Thoracic aorta (tissue), 2 donors: ENCODE measurements at regions not wholly inside any gene's neighbourhood (a gene's known extent, or its start where the extent isn't known, plus 50 kb on each side); places are given as distances from the start of the nearest gene placed in this dataset.

ENCODE experiments used
- ATAC-seq: fragments of 150-250 bp; one replicate; pipeline ENCODE4 v1.8.0; 2017; ENCODE audit warnings: low read depth; ENCODE audit not compliant: insufficient number of reproducible peaks, low FRiP score
- DNase-seq: peaks from one replicate; pipeline ENCODE4 v3.0.0-alpha.2; 2020; ENCODE audit warnings: low spot score
- H3K27ac ChIP-seq, 2 donors: fragments of 200-600 bp; sonication (generic); 1 replicate in 1 of 2; 2 replicates in 1 of 2; pipeline ENCODE4 v1.5.1; 2016; ENCODE audit warnings: mild to moderate bottlenecking in 2 of 2, moderate library complexity in 2 of 2
- H3K27me3 ChIP-seq: fragments of 200-600 bp; sonication (generic); replicated peaks from 2 replicates; pipeline ENCODE4 v1.6.0; 2016; ENCODE audit warnings: mild to moderate bottlenecking; ENCODE audit not compliant: insufficient read depth
- H3K36me3 ChIP-seq: fragments of 200-600 bp; sonication (generic); one replicate; pipeline ENCODE4 v1.5.1; 2016
- H3K4me1 ChIP-seq, 2 donors: fragments of 200-600 bp; sonication (generic); 1 replicate in 1 of 2; 2 replicates in 1 of 2; pipeline versions ENCODE4 v1.5.1 to v1.6.0; 2016; ENCODE audit warnings: low read depth in 2 of 2, mild to moderate bottlenecking in 1 of 2; ENCODE audit not compliant: control insufficient read depth in 1 of 2
- H3K4me3 ChIP-seq: fragments of 200-600 bp; sonication (generic); 2 replicates; pipeline ENCODE4 v1.5.1; 2016; ENCODE audit warnings: mild to moderate bottlenecking
- H3K9me3 ChIP-seq: fragments of 200-600 bp; sonication (generic); 2 replicates; pipeline ENCODE4 v1.5.1; 2016
- TF ChIP-seq, protein P1 (sequence below): fragments of 200-600 bp; sonication (generic); IDR thresholded peaks from one replicate; pipeline ENCODE4 v1.5.1; 2019; ENCODE audit warnings: antibody characterized with exemption

DNA sequence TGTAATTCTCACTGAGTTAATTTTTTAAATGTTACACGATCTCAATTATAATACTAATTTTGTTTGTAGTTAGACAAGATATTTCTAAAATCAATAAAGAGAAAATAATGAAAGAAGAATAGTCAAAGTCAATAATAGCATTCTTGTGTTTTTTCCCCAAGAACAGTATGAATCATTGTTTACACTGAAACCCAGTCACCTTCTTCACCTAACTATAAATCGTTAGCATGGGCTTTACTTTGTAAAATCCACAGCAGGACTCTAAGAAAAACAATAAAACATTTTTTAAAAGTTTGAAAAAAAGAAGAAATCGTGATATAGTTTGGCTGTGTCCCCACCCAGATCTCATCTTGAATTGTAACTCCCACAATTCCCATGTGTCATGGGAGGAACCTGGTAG lies 234.6 kb upstream of the LYPLAL1 start:
- Histone ChIP-seq H3K4me3 (no peak overlapping the region), H3K9me3 (peaks cover 3% of the 10 kb centered on the region), H3K27me3 (no peaks in the 10 kb centered on the region), H3K36me3 (no peaks in the 10 kb centered on the region), H3K4me1 (no peaks in the 10 kb centered on the region), H3K27ac (no peak overlapping the region)
- TF ChIP-seq, protein P1, sequence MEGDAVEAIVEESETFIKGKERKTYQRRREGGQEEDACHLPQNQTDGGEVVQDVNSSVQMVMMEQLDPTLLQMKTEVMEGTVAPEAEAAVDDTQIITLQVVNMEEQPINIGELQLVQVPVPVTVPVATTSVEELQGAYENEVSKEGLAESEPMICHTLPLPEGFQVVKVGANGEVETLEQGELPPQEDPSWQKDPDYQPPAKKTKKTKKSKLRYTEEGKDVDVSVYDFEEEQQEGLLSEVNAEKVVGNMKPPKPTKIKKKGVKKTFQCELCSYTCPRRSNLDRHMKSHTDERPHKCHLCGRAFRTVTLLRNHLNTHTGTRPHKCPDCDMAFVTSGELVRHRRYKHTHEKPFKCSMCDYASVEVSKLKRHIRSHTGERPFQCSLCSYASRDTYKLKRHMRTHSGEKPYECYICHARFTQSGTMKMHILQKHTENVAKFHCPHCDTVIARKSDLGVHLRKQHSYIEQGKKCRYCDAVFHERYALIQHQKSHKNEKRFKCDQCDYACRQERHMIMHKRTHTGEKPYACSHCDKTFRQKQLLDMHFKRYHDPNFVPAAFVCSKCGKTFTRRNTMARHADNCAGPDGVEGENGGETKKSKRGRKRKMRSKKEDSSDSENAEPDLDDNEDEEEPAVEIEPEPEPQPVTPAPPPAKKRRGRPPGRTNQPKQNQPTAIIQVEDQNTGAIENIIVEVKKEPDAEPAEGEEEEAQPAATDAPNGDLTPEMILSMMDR: no peak
- no peak for DNase-seq
- no peak for ATAC-seq

DNA sequence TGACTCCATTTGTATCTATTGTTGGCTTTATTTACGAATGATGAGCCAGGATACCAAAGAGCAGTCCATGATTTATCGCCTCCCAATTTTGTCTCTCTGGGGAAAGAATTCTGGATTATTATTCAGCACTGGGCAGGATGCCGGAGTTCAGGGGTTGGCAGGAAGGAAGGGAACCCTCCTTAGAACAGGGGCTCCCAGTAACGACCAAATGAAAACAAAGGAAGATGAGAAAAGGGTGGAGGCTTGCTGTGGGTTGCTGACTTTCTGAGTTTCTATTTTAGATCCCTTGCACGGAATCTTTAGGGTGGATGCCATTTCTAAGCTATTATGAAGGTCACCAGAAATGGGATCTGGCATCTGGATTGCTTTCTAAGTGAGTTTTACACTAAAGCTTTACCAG lies 231.2 kb upstream of the LYPLAL1 start:
- Histone ChIP-seq H3K36me3 (no peaks in the 10 kb centered on the region), H3K27ac (no peak overlapping the region), H3K9me3 (no peaks in the 10 kb centered on the region), H3K27me3 (no peaks in the 10 kb centered on the region), H3K4me3 (no peak overlapping the region), H3K4me1 (no peaks in the 10 kb centered on the region)
- no peak for DNase-seq
- ATAC-seq: no peak
- TF ChIP-seq, protein P1: no peak

DNA sequence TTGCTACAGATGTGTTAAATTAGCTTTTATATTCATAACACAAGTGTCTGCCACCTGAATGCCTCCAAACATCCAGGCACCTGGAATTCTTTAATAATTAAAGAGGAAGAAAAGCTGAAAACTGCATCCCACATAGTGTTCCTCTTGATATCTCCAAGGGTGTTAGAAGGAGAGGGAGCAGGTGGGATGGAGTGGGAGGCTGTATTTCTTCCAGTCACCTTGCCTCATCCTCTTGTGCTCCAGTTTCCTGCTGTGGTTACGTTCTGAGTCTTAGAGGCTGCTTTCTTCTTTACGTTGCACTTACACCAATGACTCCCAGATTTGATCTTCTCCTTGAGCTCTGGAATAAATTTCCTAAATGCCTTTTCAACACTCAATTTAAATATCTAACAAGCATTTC lies 230.3 kb upstream of the LYPLAL1 start:
- TF ChIP-seq, protein P1: no peak

DNA sequence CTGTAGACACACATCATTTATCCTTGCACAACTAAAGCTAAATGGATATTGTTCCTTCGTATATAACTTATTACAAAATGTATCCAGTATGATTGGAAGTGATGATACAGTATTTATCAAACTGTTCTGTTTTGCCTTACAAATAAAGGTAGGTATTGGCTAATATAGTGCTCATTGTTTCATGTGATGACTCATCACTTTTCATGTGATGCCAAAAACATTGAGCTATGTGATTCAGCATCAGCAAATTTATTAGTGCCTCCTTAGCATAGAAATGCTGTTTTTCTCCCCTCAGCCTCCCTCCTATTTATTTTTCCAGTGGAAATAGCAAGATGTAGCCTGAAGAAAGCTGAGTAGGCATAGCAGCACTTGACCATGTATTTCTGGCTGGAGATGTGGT lies 228.6 kb upstream of the LYPLAL1 start:
- Histone ChIP-seq H3K27me3 (no peaks in the 10 kb centered on the region), H3K36me3 (no peaks in the 10 kb centered on the region)
- TF ChIP-seq, protein P1: no peak

More for the DNA sequence above, 230.3 kb upstream of the LYPLAL1 start:
- H3K4me3 ChIP-seq: no peak overlapping the region
- no peak for ATAC-seq
- no peaks in the 10 kb centered on the region for H3K27me3 ChIP-seq
- H3K36me3 ChIP-seq: no peaks in the 10 kb centered on the region
- no peak overlapping the region for H3K27ac ChIP-seq
- H3K4me1 ChIP-seq: no peaks in the 10 kb centered on the region
- no peaks in the 10 kb centered on the region for H3K9me3 ChIP-seq
- DNase-seq: no peak

DNA sequence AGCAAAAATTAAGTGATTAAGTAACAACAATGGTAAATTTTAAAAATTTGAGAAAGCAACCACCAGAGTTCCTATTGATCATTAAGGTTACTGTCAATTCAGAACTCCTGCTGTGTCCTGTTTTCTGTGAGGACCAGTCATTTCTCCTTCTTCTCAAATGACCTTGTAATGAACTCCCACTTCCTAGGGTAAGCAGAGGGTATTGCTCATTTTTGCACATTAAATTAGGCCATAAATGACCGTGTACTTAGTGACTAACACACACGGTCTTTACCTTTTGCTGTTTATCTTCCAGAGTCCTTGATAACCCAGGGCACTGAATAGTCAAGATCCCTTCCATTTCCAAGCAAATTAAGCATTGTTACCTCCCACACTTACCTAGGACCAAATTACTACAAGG lies 227.5 kb upstream of the LYPLAL1 start:
- no peaks in the 10 kb centered on the region for H3K4me1 ChIP-seq
- no peaks in the 10 kb centered on the region for H3K36me3 ChIP-seq
- no peak overlapping the region for H3K27ac ChIP-seq
- no peaks in the 10 kb centered on the region for H3K27me3 ChIP-seq
- TF ChIP-seq, protein P1: no peak
- DNase-seq (no peak), ATAC-seq (no peak)
- H3K4me3 ChIP-seq: no peak overlapping the region
- no peaks in the 10 kb centered on the region for H3K9me3 ChIP-seq

More for the DNA sequence above, 228.6 kb upstream of the LYPLAL1 start:
- H3K4me3 ChIP-seq: no peak overlapping the region
- no peak overlapping the region for H3K27ac ChIP-seq
- no peaks in the 10 kb centered on the region for H3K9me3 ChIP-seq
- H3K4me1 ChIP-seq: no peaks in the 10 kb centered on the region
- no peak for ATAC-seq
- DNase-seq: no peak
